ENCODE measurements at regions not wholly inside any gene's neighbourhood (a gene's known extent, or its start where the extent isn't known, plus 50 kb on each side); places are given as distances from the start of the nearest gene placed in this dataset.

- DNase-seq = peak in 22 of 58 donors; percentile 6 to 79 (median 34)
Measured at GRCh38 chr2:136247204-136247950, 129.4 kb upstream of the CXCR4 start.

GRCh38 chr2:136246086-136246669, 128.2 kb upstream of the CXCR4 start:
- peak in 4 of 58 donors; percentile 16 to 27 (median 20) for DNase-seq

DNA sequence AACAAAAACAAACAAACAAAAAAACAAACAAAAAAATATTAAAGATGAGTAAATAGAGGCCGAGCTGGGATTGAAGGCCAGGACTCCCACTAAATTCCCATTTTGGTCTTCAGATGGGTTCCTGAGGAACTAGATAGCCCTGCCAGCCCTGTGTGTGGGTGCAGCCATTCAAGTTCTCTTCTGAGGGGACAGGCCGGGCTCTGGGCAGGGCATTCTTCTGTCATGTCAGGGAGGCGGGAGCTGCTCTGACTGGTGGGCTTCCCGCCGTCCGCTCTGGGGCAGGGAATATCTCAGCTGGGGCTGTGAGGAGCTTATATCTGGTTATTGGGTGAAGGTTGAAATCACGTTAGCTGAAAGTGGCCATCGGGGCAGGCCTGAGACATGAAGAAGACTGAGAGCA, 127.3 kb upstream of the CXCR4 start:
- no peak for DNase-seq

GRCh38 chr2:136244536-136244885, 126.6 kb upstream of the CXCR4 start:
- DNase-seq = no peak

GRCh38 chr2:136243638-136244535, 125.9 kb upstream of the CXCR4 start:
- peak in 7 of 58 donors; percentile 21 to 35 (median 26) for DNase-seq

DNA sequence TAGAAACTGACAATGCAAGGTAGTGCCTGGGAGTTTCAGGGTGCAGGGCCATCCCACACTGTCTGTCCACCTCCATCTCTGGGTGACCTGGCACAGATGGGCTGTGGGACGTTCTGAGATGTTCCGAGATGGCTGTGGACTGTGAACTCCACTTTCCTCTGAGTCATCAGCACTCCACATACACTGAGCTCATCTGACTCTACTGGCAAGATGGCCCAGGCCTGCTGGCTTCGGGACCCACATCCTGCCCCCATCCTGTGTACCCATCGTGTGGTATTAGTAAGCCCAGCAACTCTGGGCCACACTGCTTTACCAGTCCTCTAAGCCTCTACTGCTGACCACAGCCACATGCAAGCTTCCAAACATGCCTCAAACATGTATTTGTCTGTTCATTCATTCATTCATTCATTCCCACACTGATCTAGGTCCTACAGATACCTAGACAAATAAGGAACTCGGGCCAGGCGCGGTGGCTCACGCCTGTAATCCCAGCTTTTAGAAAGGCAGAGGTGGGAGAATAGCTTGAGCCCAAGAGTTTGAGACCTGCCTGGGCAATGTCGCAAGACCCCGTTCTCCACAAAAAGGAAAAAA, 124.8 kb upstream of the CXCR4 start:
- DNase-seq = no peak

- DNase-seq = no peak
Measured at GRCh38 chr2:136242100-136242499, 124.2 kb upstream of the CXCR4 start.

DNA sequence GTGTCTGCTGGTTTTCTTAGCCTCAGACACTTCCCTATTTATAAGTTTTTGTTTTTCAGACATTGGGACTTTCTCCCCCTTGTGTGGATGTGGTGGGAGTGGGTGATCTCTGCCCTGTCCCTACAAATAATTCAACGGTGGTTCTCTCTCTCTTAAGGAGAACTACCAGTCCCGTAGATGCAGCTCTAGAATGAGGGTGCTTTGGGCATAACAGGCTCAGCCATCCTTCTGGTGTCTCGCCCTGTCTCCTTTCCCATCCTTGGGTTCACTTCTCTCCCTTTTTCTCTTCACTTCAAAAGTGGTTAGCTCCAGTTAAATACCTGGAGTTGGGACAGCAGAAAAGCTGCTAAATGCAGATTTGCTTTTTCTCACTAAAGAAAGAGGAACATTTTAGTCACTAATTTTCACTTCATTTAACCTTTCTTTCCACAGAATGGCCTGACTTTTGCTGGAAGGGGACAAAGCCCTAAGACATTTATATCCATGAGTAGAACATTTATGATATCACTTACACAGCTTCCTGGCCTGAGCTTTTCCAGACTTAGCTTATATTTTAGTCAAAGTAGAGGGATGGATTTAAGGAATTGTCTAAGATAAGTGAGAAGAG, 121.2 kb upstream of the CXCR4 start:
- no peak for DNase-seq

- DNase-seq = peak in 1 of 58 donors; percentile 28
Measured at GRCh38 chr2:136238286-136239078, 120.5 kb upstream of the CXCR4 start.

DNA sequence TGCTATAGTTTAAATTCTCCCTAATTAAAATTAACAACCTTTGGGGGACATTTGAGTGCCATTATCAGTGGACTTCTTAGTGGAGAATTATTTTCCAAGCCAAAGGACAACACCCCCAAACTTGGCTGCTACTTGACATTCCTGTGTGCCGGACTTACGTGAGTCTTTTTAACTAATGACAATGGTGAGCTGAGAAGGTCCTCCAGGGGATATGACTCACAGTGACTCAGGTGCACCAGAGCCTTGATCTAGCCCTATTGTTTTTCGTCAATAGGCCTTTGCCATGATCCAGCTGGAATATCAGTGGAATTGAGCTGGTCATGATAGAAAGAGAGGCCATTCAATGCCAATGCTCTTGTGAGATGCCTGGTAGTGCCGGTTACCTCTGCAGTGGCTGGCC, 118.1 kb upstream of the CXCR4 start:
- DNase-seq = no peak

- no peak for DNase-seq
Measured at GRCh38 chr2:136235546-136235945, 117.6 kb upstream of the CXCR4 start.

DNA sequence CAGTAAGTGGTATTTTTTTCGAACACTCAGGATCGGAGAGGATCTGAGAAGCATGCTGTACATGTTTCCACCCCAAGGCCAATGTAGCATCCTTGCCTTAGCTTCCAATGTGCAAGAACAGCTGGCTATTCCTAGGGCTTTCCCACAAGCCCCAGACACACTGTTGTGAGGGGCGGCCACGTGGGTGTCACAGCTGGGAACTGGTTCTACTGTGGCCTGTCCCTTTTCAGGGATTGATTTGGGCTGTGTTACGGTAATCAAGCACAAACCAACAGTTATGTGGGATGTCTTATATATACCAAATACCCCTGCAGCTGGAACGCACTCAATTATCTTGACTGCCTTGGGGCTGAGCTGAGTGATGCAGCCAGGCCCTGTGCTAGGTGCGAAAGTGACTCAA, 116.3 kb upstream of the CXCR4 start:
- DNase-seq = no peak

GRCh38 chr2:136233298-136233697, 115.3 kb upstream of the CXCR4 start:
- DNase-seq = no peak

GRCh38 chr2:136232456-136233172, 114.7 kb upstream of the CXCR4 start:
- no peak for DNase-seq

- no peak for DNase-seq
Measured at GRCh38 chr2:136230464-136230863, 112.5 kb upstream of the CXCR4 start.

GRCh38 chr2:136226903-136227302, 109.0 kb upstream of the CXCR4 start:
- DNase-seq = no peak

DNA sequence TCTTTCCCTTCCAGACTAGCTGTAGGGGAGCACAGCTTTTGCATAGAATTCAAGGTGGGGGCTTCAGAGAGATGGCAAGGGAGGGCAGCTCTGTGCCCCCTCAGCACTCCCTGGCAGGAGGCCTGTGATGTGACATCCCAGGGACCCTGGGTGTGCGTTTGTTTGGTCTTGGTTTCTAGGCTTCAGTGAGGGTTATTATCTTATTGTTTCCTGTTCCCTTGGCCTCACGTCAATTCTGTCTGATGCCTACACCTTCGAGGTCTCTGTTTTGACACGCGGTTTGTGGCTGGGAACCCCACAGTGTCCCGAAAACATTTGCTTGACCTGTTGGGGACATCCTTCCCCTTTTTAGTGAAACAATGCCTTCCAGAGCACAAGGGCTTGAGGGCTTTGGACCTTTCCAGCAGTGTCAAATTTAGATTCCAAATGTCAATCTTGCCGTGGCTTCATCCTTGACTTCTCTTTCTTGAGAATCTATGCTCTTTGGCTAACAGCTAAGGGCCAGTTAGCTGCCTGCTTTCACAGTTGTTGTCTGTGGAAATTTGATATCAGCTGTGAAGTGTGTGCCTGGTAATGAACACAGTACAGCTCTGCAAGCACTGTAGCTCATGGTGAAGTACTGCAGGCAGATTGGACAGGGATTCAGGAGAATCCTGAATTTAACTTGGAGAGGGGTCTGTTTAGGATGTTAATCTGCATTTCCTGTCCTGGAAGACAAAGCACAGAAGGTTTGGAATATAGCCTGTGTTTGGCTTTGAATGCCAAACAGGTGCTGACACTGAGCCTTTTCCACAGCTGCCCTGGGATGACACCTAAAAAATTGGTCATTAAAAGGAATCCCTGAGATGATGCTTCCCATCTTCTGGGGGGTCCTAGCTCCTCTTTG, 108.2 kb upstream of the CXCR4 start:
- no peak for DNase-seq

DNA sequence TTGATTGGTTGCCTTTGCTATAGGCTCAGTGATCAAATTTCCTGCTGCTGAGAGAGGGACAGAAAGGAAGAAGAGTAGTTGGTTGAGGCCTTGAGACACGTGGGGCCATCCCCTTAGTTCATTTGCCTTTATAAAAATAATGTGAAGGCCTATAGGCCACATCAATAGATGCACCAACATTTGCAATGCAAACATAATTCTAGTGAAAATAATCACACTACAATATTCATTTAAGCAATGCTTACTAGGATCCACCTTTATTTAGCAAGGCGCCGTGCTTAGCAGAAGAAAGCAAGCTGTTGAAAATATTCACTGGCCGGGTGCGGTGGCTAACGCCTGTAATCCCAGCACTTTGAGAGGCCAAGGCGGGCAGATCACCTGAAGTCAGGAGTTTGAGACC, 105.3 kb upstream of the CXCR4 start:
- DNase-seq = no peak

DNA sequence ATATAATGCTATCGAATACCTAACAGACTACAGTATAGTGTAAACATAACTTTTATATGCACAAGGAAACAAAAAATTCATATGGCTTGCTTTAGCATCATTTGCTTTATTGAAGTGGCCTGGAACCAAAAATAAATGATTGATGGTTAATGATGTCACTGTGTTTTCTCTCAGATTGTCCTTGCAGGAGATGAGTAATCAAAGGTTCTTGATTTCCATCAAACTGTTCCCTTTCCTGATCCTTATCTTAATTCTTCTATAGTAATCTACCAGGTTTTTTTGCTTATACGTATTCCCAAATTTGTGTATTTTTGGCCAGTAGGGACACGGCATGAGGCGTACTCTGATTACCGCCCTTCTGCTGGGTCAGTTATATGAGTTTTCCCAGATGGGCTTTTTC, 104.9 kb upstream of the CXCR4 start:
- no peak for DNase-seq

Data from anterior cingulate cortex (tissue), 58 donors.